GM12872 (cell line): ENCODE measurements at regions not wholly inside any gene's neighbourhood (a gene's known extent, or its start where the extent isn't known, plus 50 kb on each side); places are given as distances from the start of the nearest gene placed in this dataset.

ENCODE experiments used
- TF ChIP-seq, protein P1 (sequence below): IDR thresholded peaks from 3 replicates; pipeline ENCODE4 v1.5.1; 2011; ENCODE audit warnings: low read depth, mild to moderate bottlenecking, low read length, moderate library complexity; ENCODE audit not compliant: insufficient read depth

DNA sequence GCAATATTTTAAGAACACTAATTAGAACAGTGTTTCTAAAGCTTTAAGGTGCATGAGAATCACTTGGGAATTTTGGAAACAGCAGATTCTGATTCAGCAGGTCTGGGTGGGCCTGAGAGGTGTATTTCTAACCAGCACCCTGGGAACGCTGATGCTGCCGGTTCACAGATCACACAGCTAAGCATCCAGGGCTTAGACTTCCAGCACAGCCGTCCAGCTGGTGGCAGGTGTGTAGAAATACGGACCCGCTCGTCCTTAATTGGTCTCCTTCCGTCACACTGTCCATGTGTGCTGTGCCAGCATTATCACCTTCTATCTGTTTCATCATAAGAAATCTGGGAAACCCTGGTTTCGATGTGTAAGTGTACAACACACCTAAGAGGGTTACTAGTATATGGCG lies 1029.0 kb downstream of the EFNB2 start:
- TF ChIP-seq, protein P1, sequence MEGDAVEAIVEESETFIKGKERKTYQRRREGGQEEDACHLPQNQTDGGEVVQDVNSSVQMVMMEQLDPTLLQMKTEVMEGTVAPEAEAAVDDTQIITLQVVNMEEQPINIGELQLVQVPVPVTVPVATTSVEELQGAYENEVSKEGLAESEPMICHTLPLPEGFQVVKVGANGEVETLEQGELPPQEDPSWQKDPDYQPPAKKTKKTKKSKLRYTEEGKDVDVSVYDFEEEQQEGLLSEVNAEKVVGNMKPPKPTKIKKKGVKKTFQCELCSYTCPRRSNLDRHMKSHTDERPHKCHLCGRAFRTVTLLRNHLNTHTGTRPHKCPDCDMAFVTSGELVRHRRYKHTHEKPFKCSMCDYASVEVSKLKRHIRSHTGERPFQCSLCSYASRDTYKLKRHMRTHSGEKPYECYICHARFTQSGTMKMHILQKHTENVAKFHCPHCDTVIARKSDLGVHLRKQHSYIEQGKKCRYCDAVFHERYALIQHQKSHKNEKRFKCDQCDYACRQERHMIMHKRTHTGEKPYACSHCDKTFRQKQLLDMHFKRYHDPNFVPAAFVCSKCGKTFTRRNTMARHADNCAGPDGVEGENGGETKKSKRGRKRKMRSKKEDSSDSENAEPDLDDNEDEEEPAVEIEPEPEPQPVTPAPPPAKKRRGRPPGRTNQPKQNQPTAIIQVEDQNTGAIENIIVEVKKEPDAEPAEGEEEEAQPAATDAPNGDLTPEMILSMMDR = no peak

DNA sequence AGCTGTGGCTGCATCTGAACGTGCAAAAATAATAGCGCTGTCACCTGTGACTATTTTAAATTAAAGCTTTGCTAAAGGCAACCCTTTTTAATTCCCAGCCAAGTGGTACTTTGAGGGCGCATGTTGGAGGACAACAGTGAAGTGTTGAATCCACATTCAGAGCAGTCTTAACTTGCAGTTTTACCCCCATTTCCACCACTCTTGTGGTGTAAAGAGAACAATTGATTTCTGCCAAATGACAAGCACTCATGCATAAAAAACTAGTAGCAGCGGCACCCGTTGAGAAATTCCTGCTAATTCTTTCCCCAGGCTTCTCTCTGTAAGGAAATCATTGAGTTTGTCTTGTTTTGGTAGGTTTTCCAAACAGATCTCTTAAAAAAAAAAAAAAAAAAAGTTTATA lies 1033.3 kb downstream of the EFNB2 start:
- TF ChIP-seq, protein P1 = no peak

DNA sequence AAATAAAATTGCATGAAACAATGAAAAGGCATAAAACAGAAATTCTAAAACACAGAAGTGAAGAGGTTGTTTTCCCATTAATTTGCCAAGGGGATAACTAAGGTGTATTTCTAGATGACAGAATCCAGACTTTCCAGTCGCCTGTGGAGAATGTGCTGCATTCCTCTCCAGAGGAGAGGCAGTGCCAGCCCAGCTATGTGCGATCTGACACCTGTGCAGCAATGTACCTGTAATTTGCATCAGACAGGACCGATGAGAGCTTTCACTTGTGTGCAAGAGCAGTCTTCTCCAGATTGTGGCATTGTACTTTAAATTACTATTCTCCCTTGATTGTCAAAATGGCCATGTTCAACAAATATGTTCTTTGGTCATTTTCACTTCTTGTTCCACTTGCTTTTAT lies 1037.9 kb downstream of the EFNB2 start:
- TF ChIP-seq, protein P1 = no peak

GRCh38 chr13:105492216-105492615 lies 1043.2 kb downstream of the EFNB2 start:
- TF ChIP-seq, protein P1 = no peak

DNA sequence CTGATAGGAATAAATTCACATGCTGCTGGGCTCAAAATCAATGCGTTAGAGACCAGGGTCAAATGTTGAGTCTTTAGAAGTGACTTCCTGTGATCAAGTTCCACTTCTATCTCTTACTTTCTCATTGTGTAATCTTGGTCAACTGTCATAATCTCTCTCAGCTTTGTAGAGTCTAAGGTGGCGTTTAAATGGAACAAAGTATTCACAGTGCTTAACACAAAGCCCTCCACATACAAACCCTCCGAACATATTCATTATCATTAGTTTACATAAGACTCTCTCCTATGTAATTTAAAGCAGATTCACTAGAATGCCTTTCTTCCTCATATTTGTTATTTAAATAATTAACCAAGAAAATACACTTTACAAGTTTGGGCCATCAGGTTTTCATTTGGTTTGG lies 1044.1 kb downstream of the EFNB2 start:
- TF ChIP-seq, protein P1 = no peak

GRCh38 chr13:105485081-105485480 lies 1050.4 kb downstream of the EFNB2 start:
- TF ChIP-seq, protein P1 = no peak

DNA sequence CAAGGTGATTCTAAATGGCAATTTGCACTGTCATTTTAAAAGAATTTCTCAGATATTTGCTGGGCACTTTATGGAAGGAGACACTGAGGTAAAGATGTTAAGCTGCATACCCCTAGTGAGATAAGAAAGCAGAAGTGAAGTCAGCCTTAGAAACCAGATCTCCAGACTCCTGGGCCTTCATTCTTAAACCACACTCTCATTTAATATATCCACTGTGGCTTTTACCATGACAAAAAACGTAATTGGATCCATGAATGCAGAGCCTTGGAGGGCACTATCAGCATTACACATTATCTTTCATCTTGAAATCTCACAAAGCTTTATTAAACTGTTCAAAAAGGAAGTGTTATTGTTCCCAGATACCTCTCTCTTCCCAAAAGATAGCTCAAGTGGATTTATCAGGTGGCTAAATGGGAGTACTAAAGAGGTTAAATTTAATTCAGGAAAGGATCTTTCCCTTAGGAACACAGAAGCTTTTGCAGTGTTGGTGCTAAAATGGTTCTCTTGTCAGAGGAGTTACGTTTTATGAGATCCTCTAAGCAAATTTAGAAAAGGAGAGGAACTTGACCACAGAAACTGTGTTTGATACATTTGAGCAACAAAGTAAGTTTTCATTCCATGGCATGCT lies 1060.4 kb downstream of the EFNB2 start:
- TF ChIP-seq, protein P1 = no peak
